HEK293T (cell line): ENCODE measurements at regions not wholly inside any gene's neighbourhood (a gene's known extent, or its start where the extent isn't known, plus 50 kb on each side); places are given as distances from the start of the nearest gene placed in this dataset.
A peak's percentile ranks its signal among the peaks of the same experiment; 100 is the strongest.

Experiments
- CTCF ChIA-PET: fragments of 350-600 bp; formaldehyde crosslinking; extraction: SDS; loops from one replicate; lab custom pipeline; 2021; ENCODE audit warnings: antibody characterized with exemption, inconsistent platforms; lab: Yijun Ruan, JAX
- POLR2A ChIA-PET: fragments of 350-600 bp; formaldehyde crosslinking; extraction: SDS; loops from one replicate; lab custom pipeline; 2020; ENCODE audit warnings: antibody characterized with exemption, inconsistent platforms; lab: Yijun Ruan, JAX
- DNase-seq: peaks from one replicate; pipeline ENCODE4 v3.0.0; 2012; ENCODE audit warnings: mixed read lengths; ENCODE audit errors: extremely low spot score
- ARNT ChIP-seq: fragments of 450-650 bp; IDR thresholded peaks from 2 replicates; pipeline ENCODE4 v1.6.1; 2017; ENCODE audit warnings: mild to moderate bottlenecking
- BHLHE40 ChIP-seq: fragments of 450-650 bp; IDR thresholded peaks from 2 replicates; pipeline ENCODE4 v1.6.1; 2016; ENCODE audit warnings: mild to moderate bottlenecking, moderate library complexity, borderline replicate concordance
- CTBP1 ChIP-seq: fragments of 450-650 bp; IDR thresholded peaks from 2 replicates; pipeline ENCODE4 v1.6.1; 2016; ENCODE audit warnings: borderline replicate concordance
- ELF4 ChIP-seq: fragments of 450-650 bp; IDR thresholded peaks from 2 replicates; pipeline ENCODE4 v1.6.1; 2017; ENCODE audit warnings: antibody characterized with exemption
- FOXA1 ChIP-seq: fragments of 450-650 bp; IDR thresholded peaks from 2 replicates; pipeline ENCODE4 v1.6.1; 2016; ENCODE audit warnings: mild to moderate bottlenecking
- FOXK2 ChIP-seq: fragments of 450-650 bp; IDR thresholded peaks from 2 replicates; pipeline ENCODE4 v1.6.1; 2016; ENCODE audit warnings: mild to moderate bottlenecking
- FOXM1 ChIP-seq: fragments of 450-650 bp; IDR thresholded peaks from 2 replicates; pipeline ENCODE4 v1.6.1; 2017; ENCODE audit warnings: mild to moderate bottlenecking, borderline replicate concordance
- HDGF ChIP-seq: fragments of 450-650 bp; IDR thresholded peaks from 2 replicates; pipeline ENCODE4 v1.6.1; 2017; ENCODE audit warnings: antibody characterized with exemption, borderline replicate concordance
- L3MBTL2 ChIP-seq: fragments of 450-650 bp; conservative IDR thresholded peaks from 2 replicates; pipeline ENCODE4 v1.6.1; 2016; ENCODE audit warnings: mild to moderate bottlenecking
- LEF1 ChIP-seq: fragments of 450-650 bp; IDR thresholded peaks from 2 replicates; pipeline ENCODE4 v1.6.1; 2017; ENCODE audit warnings: mild to moderate bottlenecking, borderline replicate concordance
- NFRKB ChIP-seq: fragments of 450-650 bp; IDR thresholded peaks from 2 replicates; pipeline ENCODE4 v1.6.1; 2016; ENCODE audit warnings: mild to moderate bottlenecking, moderate library complexity
- PKNOX1 ChIP-seq: fragments of 450-650 bp; IDR thresholded peaks from 2 replicates; pipeline ENCODE4 v1.6.1; 2016
- SP1 ChIP-seq: fragments of 450-650 bp; IDR thresholded peaks from 2 replicates; pipeline ENCODE4 v1.6.1; 2017
- SUZ12 ChIP-seq: fragments of 450-650 bp; IDR thresholded peaks from 2 replicates; pipeline ENCODE4 v1.6.1; 2016; ENCODE audit warnings: mild to moderate bottlenecking
- TARDBP ChIP-seq: fragments of 450-650 bp; IDR thresholded peaks from 2 replicates; pipeline ENCODE4 v1.6.1; 2016
- ZNF384 ChIP-seq: fragments of 450-650 bp; IDR thresholded peaks from 2 replicates; pipeline ENCODE4 v1.6.1; 2016

GRCh38 chr12:124720004-124720680 is 143.5 kb downstream of the SCARB1 start:
- DNase-seq: peak; percentile 42
- no peak for TF ChIP-seq ARNT
- TF ChIP-seq LEF1: no peak
- TF ChIP-seq SUZ12: no peak
- TF ChIP-seq FOXK2: no peak
- no peak for TF ChIP-seq SP1
- no peak for TF ChIP-seq FOXA1
- TF ChIP-seq L3MBTL2: no peak
- TF ChIP-seq TARDBP: no peak
- TF ChIP-seq CTBP1: no peak
- TF ChIP-seq ELF4: no peak
- no peak for TF ChIP-seq FOXM1
- no peak for TF ChIP-seq HDGF
- no peak for TF ChIP-seq ZNF384
- TF ChIP-seq NFRKB: no peak
- TF ChIP-seq BHLHE40: no peak
- TF ChIP-seq PKNOX1: no peak
- ChIA-PET CTCF (interaction anchor here (1.2 kb wide), 1 partner anchor 10 kb away, joined by 4 read pairs; no protein-coding TSS in a partner anchor), POLR2A (interaction anchor here (0.9 kb wide), 1 partner anchor 13 kb away, joined by 3 read pairs; no protein-coding TSS in a partner anchor)

- no peak for DNase-seq
- ChIA-PET CTCF (interaction anchor here (0.7 to 1.2 kb wide), 2 partner anchors 9 to 18 kb away, joined by 3 to 4 read pairs; no protein-coding TSS in a partner anchor), POLR2A (no interaction called here)
- TF ChIP-seq PKNOX1 (no peak), ARNT (no peak), FOXA1 (no peak), ZNF384 (no peak), CTBP1 (no peak), LEF1 (no peak), NFRKB (no peak), FOXM1 (no peak), TARDBP (no peak)
Observed at GRCh38 chr12:124719231-124719630, 144.4 kb downstream of the SCARB1 start.

- ChIA-PET CTCF (no interaction called here), POLR2A (no interaction called here)
- no peak for DNase-seq
- TF ChIP-seq FOXA1: no peak
- peak; percentile 56; the same call in 1 of the 2 replicates for TF ChIP-seq ELF4
Observed at GRCh38 chr12:124718458-124718857, 145.2 kb downstream of the SCARB1 start.

- DNase-seq: no peak
- ChIA-PET POLR2A (no interaction called here), CTCF (no interaction called here)
- no peak for TF ChIP-seq ELF4
- no peak for TF ChIP-seq SP1
- TF ChIP-seq BHLHE40: no peak
- TF ChIP-seq PKNOX1: no peak
- TF ChIP-seq CTBP1: no peak
- no peak for TF ChIP-seq SUZ12
- TF ChIP-seq FOXA1: no peak
- TF ChIP-seq NFRKB: no peak
- no peak for TF ChIP-seq FOXK2
- no peak for TF ChIP-seq HDGF
- TF ChIP-seq ARNT: no peak
- no peak for TF ChIP-seq LEF1
- no peak for TF ChIP-seq TARDBP
- no peak for TF ChIP-seq FOXM1
Observed at GRCh38 chr12:124718036-124718435, 145.6 kb downstream of the SCARB1 start.

GRCh38 chr12:124717318-124717717 is 146.3 kb downstream of the SCARB1 start:
- no peak for DNase-seq
- CTCF ChIA-PET: interaction anchor here (0.6 to 0.7 kb wide), 2 partner anchors 17 to 685 kb away, joined by 3 read pairs; no protein-coding TSS in a partner anchor
- TF ChIP-seq BHLHE40 (no peak), CTBP1 (no peak), SP1 (no peak), L3MBTL2 (no peak)
- POLR2A ChIA-PET: no interaction called here
